HG02798 (cell line): ENCODE measurements at regions not wholly inside any gene's neighbourhood (a gene's known extent, or its start where the extent isn't known, plus 50 kb on each side); places are given as distances from the start of the nearest gene placed in this dataset.
"Not testable (repeated sequence)": the region's sequence is repeated elsewhere in the genome, so short reads cannot be mapped to it uniquely, and the experiment has no call there.

ENCODE experiments used
- ATAC-seq: cut with Tn5 transposase; IDR thresholded peaks from one replicate; pipeline ENCODE4 v1.9.1; 2021; ENCODE audit warnings: mild to moderate bottlenecking; ENCODE audit not compliant: unreplicated experiment, poor library complexity

GRCh38 chr13:30816736-30817135, 81.4 kb downstream of the ALOX5AP start:
- no peak for ATAC-seq

- ATAC-seq: no peak
Observed at GRCh38 chr13:30818323-30818960, 83.1 kb downstream of the ALOX5AP start.

- ATAC-seq: no peak
Observed at GRCh38 chr13:30819136-30819888, 84.0 kb downstream of the ALOX5AP start.

- ATAC-seq: no peak
Observed at GRCh38 chr13:30821421-30821820, 84.7 kb upstream of the MEDAG start.

GRCh38 chr13:30824651-30825050, 81.4 kb upstream of the MEDAG start:
- no peak for ATAC-seq

- no peak for ATAC-seq
Observed at GRCh38 chr13:30826911-30827577, 79.0 kb upstream of the MEDAG start.

GRCh38 chr13:30827578-30827925, 78.5 kb upstream of the MEDAG start:
- ATAC-seq: no peak

GRCh38 chr13:30829145-30829832, 76.8 kb upstream of the MEDAG start:
- ATAC-seq: no peak

- no peak for ATAC-seq
Observed at GRCh38 chr13:30829833-30830637, 76.0 kb upstream of the MEDAG start.

- ATAC-seq: no peak
Observed at GRCh38 chr13:30830638-30830965, 75.5 kb upstream of the MEDAG start.

- ATAC-seq: no peak
Observed at GRCh38 chr13:30831515-30831914, 74.6 kb upstream of the MEDAG start.

- no peak for ATAC-seq
Observed at GRCh38 chr13:30832377-30832776, 73.7 kb upstream of the MEDAG start.

GRCh38 chr13:30832845-30833332, 73.2 kb upstream of the MEDAG start:
- ATAC-seq: no peak

GRCh38 chr13:30835442-30835841, 70.6 kb upstream of the MEDAG start:
- no peak for ATAC-seq

GRCh38 chr13:30837227-30838159, 68.6 kb upstream of the MEDAG start:
- ATAC-seq: no peak

GRCh38 chr13:30839636-30840035, 66.4 kb upstream of the MEDAG start:
- ATAC-seq: not testable (repeated sequence)

- no peak for ATAC-seq
Observed at GRCh38 chr13:30840515-30840914, 65.6 kb upstream of the MEDAG start.

- ATAC-seq: no peak
Observed at GRCh38 chr13:30841154-30841553, 64.9 kb upstream of the MEDAG start.

- ATAC-seq: no peak
Observed at GRCh38 chr13:30843548-30843947, 62.5 kb upstream of the MEDAG start.
